ENCODE measurements at regions not wholly inside any gene's neighbourhood (a gene's known extent, or its start where the extent isn't known, plus 50 kb on each side); places are given as distances from the start of the nearest gene placed in this dataset.

- H3K4me1 ChIP-seq: no peaks in the 10 kb centered on the region
- no peaks in the 10 kb centered on the region for H3K9me3 ChIP-seq
- H3K27me3 ChIP-seq (ENCODE audit: low read depth): no peaks in the 10 kb centered on the region
- no peaks in the 10 kb centered on the region for H3K36me3 ChIP-seq (replicated peaks)
- no peak overlapping the region for H3K4me3 ChIP-seq
- DNase-seq (ENCODE audit: low spot score in 2 of 2): no peak
- in situ Hi-C loops (cut with MboI; ENCODE audit: low sequenced_read_pairs): no loop called here
Observed at GRCh38 chr5:174596429-174596828, 128.0 kb upstream of the MSX2 start.

- Histone ChIP-seq H3K36me3 (replicated peaks) (no peaks in the 10 kb centered on the region), H3K27me3 (ENCODE audit: low read depth) (no peaks in the 10 kb centered on the region), H3K9me3 (0 out of 2 replicates have a peak, but pooled peaks cover 8% of the 10 kb centered on the region), H3K4me3 (no peak overlapping the region), H3K4me1 (peaks cover 8% of the 10 kb centered on the region; the same call in 1 of the 2 replicates)
- DNase-seq (ENCODE audit: low spot score in 2 of 2): no peak
- in situ Hi-C loops (cut with MboI; ENCODE audit: low sequenced_read_pairs): no loop called here
Observed at GRCh38 chr5:174599992-174600391, 124.4 kb upstream of the MSX2 start.

DNA sequence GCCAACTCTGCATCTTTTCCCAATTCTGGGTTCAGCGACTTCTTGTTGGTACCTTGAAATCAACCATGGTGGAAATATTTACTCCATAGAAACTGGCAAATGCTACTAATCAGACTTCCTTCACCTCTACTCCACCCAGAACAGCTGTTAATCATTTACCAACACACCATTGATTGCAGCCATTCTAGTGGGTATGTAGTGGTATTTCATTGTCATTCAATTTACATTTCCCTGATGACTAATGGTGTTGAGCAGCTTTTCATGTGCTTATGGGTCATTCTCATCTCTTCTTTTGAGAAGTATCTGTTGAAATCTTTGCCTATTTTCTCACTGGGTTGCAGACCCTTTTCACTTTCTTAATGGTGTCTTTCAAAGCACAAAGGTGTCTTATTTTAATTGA lies 122.4 kb upstream of the MSX2 start:
- H3K4me1 ChIP-seq: peaks cover 11% of the 10 kb centered on the region; the same call in 1 of the 2 replicates
- H3K4me3 ChIP-seq: no peak overlapping the region
- 0 out of 2 replicates have a peak, but pooled peaks cover 8% of the 10 kb centered on the region for H3K9me3 ChIP-seq
- no peaks in the 10 kb centered on the region for H3K27me3 ChIP-seq (ENCODE audit: low read depth)
- H3K36me3 ChIP-seq (replicated peaks): no peaks in the 10 kb centered on the region
- in situ Hi-C loops (cut with MboI; ENCODE audit: low sequenced_read_pairs): no loop called here
- DNase-seq (ENCODE audit: low spot score in 2 of 2): no peak

DNA sequence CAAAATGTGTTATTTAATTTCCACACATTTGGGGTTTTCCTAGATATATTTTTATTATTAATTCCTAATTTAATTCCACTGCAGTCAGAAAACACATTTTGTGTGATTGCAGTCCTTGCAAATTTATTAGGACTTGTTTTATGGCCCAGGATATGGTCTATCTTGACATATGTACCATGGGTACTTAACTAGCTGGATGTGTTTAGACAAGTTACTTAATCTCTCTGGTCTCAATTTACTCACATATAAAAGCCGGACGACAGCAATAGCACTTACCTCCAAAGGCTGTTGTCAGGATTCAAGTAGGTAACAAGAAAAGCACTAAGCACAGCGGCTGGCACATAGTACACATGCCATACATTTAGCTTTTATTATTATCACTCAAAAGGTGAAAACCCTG lies 118.2 kb upstream of the MSX2 start:
- in situ Hi-C loops (cut with MboI; ENCODE audit: low sequenced_read_pairs): no loop called here
- Histone ChIP-seq H3K27me3 (ENCODE audit: low read depth) (no peaks in the 10 kb centered on the region), H3K4me1 (peaks cover 11% of the 10 kb centered on the region; the same call in 1 of the 2 replicates), H3K9me3 (0 out of 2 replicates have a peak, but pooled peaks cover 8% of the 10 kb centered on the region), H3K4me3 (no peak overlapping the region), H3K36me3 (replicated peaks) (no peaks in the 10 kb centered on the region)
- DNase-seq (ENCODE audit: low spot score in 2 of 2): no peak

- in situ Hi-C loops (cut with MboI; ENCODE audit: low sequenced_read_pairs): no loop called here
- H3K4me1 ChIP-seq: peaks cover 11% of the 10 kb centered on the region; the same call in 1 of the 2 replicates
- no peaks in the 10 kb centered on the region for H3K36me3 ChIP-seq (replicated peaks)
- H3K4me3 ChIP-seq: no peak overlapping the region
- H3K9me3 ChIP-seq: 0 out of 2 replicates have a peak, but pooled peaks cover 8% of the 10 kb centered on the region
- DNase-seq (ENCODE audit: low spot score in 2 of 2): no peak
- no peaks in the 10 kb centered on the region for H3K27me3 ChIP-seq (ENCODE audit: low read depth)
Observed at GRCh38 chr5:174606646-174607045, 117.7 kb upstream of the MSX2 start.

- no peaks in the 10 kb centered on the region for H3K36me3 ChIP-seq (replicated peaks)
- H3K9me3 ChIP-seq: 0 out of 2 replicates have a peak, but pooled peaks cover 8% of the 10 kb centered on the region
- no peak for DNase-seq (ENCODE audit: low spot score in 2 of 2)
- in situ Hi-C loops (cut with MboI; ENCODE audit: low sequenced_read_pairs): no loop called here
- H3K27me3 ChIP-seq (ENCODE audit: low read depth): no peaks in the 10 kb centered on the region
- H3K4me3 ChIP-seq: no peak overlapping the region
- peaks cover 7% of the 10 kb centered on the region; the same call in 1 of the 2 replicates for H3K4me1 ChIP-seq
Observed at GRCh38 chr5:174607205-174607604, 117.2 kb upstream of the MSX2 start.

- DNase-seq (ENCODE audit: low spot score in 2 of 2): no peak
- Histone ChIP-seq H3K4me1 (peaks cover 4% of the 10 kb centered on the region; the same call in 1 of the 2 replicates), H3K27me3 (ENCODE audit: low read depth) (no peaks in the 10 kb centered on the region), H3K4me3 (no peak overlapping the region), H3K36me3 (replicated peaks) (no peaks in the 10 kb centered on the region), H3K9me3 (0 out of 2 replicates have a peak, but pooled peaks cover 4% of the 10 kb centered on the region)
- in situ Hi-C loops (cut with MboI; ENCODE audit: low sequenced_read_pairs): no loop called here
Observed at GRCh38 chr5:174607916-174608315, 116.5 kb upstream of the MSX2 start.

DNA sequence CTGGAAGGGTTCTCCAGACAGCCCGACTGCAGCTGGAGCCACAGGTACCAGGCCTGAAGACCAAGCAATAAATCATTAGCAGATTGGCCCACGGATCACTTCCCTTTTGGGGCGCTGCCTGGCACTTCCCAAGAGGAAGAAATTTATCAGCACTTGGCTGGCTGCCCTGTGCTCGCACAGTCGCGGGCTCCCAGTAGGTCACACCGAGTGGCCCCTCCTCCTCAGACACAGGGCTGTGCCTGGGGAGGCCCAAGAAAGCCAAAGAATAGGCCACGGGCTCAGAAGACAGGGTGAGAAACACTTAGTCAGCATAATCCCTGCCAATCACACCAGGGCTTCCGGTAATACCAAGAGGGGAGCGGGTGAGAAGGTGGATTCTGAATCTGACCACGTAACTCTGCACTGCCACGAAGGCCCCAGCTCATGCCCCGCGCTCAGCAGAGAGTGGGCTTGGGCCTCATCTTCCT lies 115.7 kb upstream of the MSX2 start:
- peaks cover 3% of the 10 kb centered on the region; the same call in 1 of the 2 replicates for H3K4me1 ChIP-seq
- no peaks in the 10 kb centered on the region for H3K36me3 ChIP-seq (replicated peaks)
- 0 out of 2 replicates have a peak, but pooled peaks cover 2% of the 10 kb centered on the region for H3K9me3 ChIP-seq
- H3K27me3 ChIP-seq (ENCODE audit: low read depth): no peaks in the 10 kb centered on the region
- DNase-seq (ENCODE audit: low spot score in 2 of 2): no peak
- in situ Hi-C loops (cut with MboI; ENCODE audit: low sequenced_read_pairs): no loop called here
- H3K4me3 ChIP-seq: no peak overlapping the region

DNA sequence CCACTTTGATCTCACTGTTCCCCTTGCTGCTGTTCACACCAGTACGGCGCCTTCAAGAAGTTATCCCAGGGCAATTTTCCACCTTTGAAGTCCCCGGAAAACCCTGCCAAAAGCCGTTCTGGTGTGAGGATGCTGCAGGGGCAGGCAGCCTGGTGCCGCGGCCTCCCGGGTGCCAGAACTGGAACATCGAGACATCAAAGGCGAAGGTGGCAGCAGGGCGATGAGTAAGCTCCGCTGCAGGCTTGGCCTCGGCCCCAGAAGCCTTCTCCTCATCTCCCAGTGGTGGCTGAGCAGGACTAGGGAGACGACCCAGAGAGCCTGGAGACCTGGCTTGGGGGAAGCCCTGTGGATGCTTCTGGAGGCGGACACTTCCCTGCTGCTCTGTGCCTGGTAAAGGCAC lies 115.3 kb upstream of the MSX2 start:
- Histone ChIP-seq H3K4me1 (peaks cover 3% of the 10 kb centered on the region; the same call in 1 of the 2 replicates), H3K27me3 (ENCODE audit: low read depth) (no peaks in the 10 kb centered on the region), H3K9me3 (no peaks in the 10 kb centered on the region), H3K4me3 (no peak overlapping the region), H3K36me3 (replicated peaks) (no peaks in the 10 kb centered on the region)
- in situ Hi-C loops (cut with MboI; ENCODE audit: low sequenced_read_pairs): no loop called here
- DNase-seq (ENCODE audit: low spot score in 2 of 2): no peak

DNA sequence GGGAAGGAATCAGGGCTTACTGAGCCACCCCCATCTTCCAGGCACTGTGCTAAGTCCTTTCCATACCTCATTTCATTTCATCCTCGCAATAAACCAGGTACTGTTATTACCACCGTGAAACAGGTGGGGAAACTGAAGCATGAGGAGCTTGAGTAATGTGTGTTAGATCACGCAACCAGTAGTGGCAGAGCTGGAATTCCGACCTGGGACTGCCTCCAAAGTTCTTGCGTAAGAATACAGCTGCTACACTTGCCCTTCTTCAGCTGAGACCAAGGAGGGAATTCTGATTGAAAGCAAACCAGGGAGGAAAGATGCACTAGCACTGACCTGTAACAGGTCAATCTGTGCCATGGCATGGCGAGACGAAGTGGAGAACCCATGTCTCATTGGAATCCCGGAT lies 113.4 kb upstream of the MSX2 start:
- Histone ChIP-seq H3K4me1 (peaks cover 3% of the 10 kb centered on the region; the same call in 1 of the 2 replicates), H3K27me3 (ENCODE audit: low read depth) (no peaks in the 10 kb centered on the region), H3K36me3 (replicated peaks) (no peaks in the 10 kb centered on the region), H3K4me3 (no peak overlapping the region), H3K9me3 (no peaks in the 10 kb centered on the region)
- in situ Hi-C loops (cut with MboI; ENCODE audit: low sequenced_read_pairs): no loop called here
- no peak for DNase-seq (ENCODE audit: low spot score in 2 of 2)

DNA sequence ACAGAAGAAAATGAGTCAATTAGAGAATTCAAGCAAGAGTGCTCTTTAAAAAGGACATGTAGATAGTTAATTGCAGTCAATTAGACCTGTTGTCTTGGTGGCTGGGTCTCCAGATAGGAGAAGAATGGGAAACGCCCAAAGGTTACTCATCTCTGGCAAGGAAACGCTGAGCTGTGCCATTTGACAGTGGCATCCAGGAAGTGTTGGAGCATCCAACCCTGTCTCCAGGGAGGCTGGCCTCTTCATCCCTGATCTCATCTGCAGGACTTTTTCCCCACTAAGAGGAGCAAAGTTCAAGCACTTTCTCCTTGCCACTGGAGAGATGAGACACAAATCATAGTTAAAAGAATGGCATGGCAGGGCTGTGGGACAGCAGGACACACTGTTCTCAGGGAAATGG lies 111.7 kb upstream of the MSX2 start:
- Histone ChIP-seq H3K36me3 (replicated peaks) (no peaks in the 10 kb centered on the region), H3K27me3 (ENCODE audit: low read depth) (no peaks in the 10 kb centered on the region), H3K4me1 (peaks cover 3% of the 10 kb centered on the region), H3K9me3 (no peaks in the 10 kb centered on the region), H3K4me3 (no peak overlapping the region)
- DNase-seq (ENCODE audit: low spot score in 2 of 2): no peak
- in situ Hi-C loops (cut with MboI; ENCODE audit: low sequenced_read_pairs): no loop called here

GRCh38 chr5:174614500-174615135 lies 109.8 kb upstream of the MSX2 start:
- in situ Hi-C loops (cut with MboI; ENCODE audit: low sequenced_read_pairs): no loop called here
- Histone ChIP-seq H3K36me3 (replicated peaks) (no peaks in the 10 kb centered on the region), H3K4me1 (peaks cover 10% of the 10 kb centered on the region), H3K27me3 (ENCODE audit: low read depth) (no peaks in the 10 kb centered on the region), H3K4me3 (no peak overlapping the region), H3K9me3 (no peaks in the 10 kb centered on the region)
- no peak for DNase-seq (ENCODE audit: low spot score in 2 of 2)

DNA sequence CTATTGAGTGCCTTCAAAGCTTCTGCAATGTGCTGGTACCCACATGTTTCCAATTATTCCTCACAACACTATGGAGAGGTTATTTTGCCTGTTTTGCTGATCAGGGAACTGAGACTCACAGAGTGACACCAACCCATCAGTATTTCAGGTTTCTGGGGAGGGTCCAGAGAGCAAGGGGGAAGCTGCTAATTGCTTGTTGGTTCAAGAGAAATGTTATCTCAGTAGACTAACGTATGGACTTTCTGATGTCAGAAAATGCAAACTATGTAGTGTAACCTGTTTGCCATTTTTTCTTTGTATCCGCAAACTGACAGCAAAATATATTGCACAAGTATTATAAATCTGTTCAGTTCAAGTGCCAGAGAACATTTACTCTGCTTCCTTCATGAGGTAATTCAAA lies 108.3 kb upstream of the MSX2 start:
- DNase-seq (ENCODE audit: low spot score in 2 of 2): no peak
- no peaks in the 10 kb centered on the region for H3K27me3 ChIP-seq (ENCODE audit: low read depth)
- no peaks in the 10 kb centered on the region for H3K36me3 ChIP-seq (replicated peaks)
- no peaks in the 10 kb centered on the region for H3K9me3 ChIP-seq
- in situ Hi-C loops (cut with MboI; ENCODE audit: low sequenced_read_pairs): no loop called here
- H3K4me3 ChIP-seq: no peak overlapping the region
- H3K4me1 ChIP-seq: peaks cover 10% of the 10 kb centered on the region

GRCh38 chr5:174617285-174617684 lies 107.1 kb upstream of the MSX2 start:
- no peaks in the 10 kb centered on the region for H3K27me3 ChIP-seq (ENCODE audit: low read depth)
- H3K36me3 ChIP-seq (replicated peaks): no peaks in the 10 kb centered on the region
- in situ Hi-C loops (cut with MboI; ENCODE audit: low sequenced_read_pairs): no loop called here
- H3K4me1 ChIP-seq: peaks cover 10% of the 10 kb centered on the region
- DNase-seq (ENCODE audit: low spot score in 2 of 2): no peak
- H3K4me3 ChIP-seq: no peak overlapping the region
- no peaks in the 10 kb centered on the region for H3K9me3 ChIP-seq

Measured in HAP-1 (cell line).